KG1 (cell line): ENCODE measurements at regions not wholly inside any gene's neighbourhood (a gene's known extent, or its start where the extent isn't known, plus 50 kb on each side); places are given as distances from the start of the nearest gene placed in this dataset.

Experiments used
- DNase-seq: peaks from one replicate; lab custom pipeline; 2025; lab: John Stamatoyannopoulos, UW

- DNase-seq = no peak
These were observed 231.7 kb upstream of the AJAP1 start for GRCh38 chr1:4422504-4423289.

- DNase-seq = no peak
These were observed 230.2 kb upstream of the AJAP1 start for GRCh38 chr1:4424254-4424653.

- no peak for DNase-seq
These were observed 229.6 kb upstream of the AJAP1 start for GRCh38 chr1:4424766-4425165.

- DNase-seq = no peak
These were observed 228.5 kb upstream of the AJAP1 start for GRCh38 chr1:4425892-4426291.

- no peak for DNase-seq
These were observed 225.7 kb upstream of the AJAP1 start for GRCh38 chr1:4428711-4429110.

GRCh38 chr1:4430406-4431365, 223.7 kb upstream of the AJAP1 start:
- no peak for DNase-seq

GRCh38 chr1:4431491-4431890, 222.9 kb upstream of the AJAP1 start:
- DNase-seq = no peak

- DNase-seq = no peak
These were observed 221.3 kb upstream of the AJAP1 start for GRCh38 chr1:4433075-4433474.

- no peak for DNase-seq
These were observed 210.3 kb upstream of the AJAP1 start for GRCh38 chr1:4444086-4444485.

GRCh38 chr1:4447778-4448420, 206.5 kb upstream of the AJAP1 start:
- DNase-seq = no peak

GRCh38 chr1:4449972-4450371, 204.4 kb upstream of the AJAP1 start:
- no peak for DNase-seq

GRCh38 chr1:4452701-4453100, 201.7 kb upstream of the AJAP1 start:
- DNase-seq = no peak

GRCh38 chr1:4460052-4460451, 194.4 kb upstream of the AJAP1 start:
- no peak for DNase-seq

- DNase-seq = no peak
These were observed 193.8 kb upstream of the AJAP1 start for GRCh38 chr1:4460651-4461050.

GRCh38 chr1:4461726-4462290, 192.6 kb upstream of the AJAP1 start:
- no peak for DNase-seq

GRCh38 chr1:4462831-4463484, 191.5 kb upstream of the AJAP1 start:
- no peak for DNase-seq

GRCh38 chr1:4463631-4464030, 190.8 kb upstream of the AJAP1 start:
- no peak for DNase-seq

- DNase-seq = no peak
These were observed 189.9 kb upstream of the AJAP1 start for GRCh38 chr1:4464478-4464877.

- DNase-seq = no peak
These were observed 187.2 kb upstream of the AJAP1 start for GRCh38 chr1:4467241-4467640.

- DNase-seq = no peak
These were observed 186.0 kb upstream of the AJAP1 start for GRCh38 chr1:4468386-4468785.

GRCh38 chr1:4468804-4469514, 185.4 kb upstream of the AJAP1 start:
- no peak for DNase-seq
